DND-41 (cell line): ENCODE measurements at regions not wholly inside any gene's neighbourhood (a gene's known extent, or its start where the extent isn't known, plus 50 kb on each side); places are given as distances from the start of the nearest gene placed in this dataset.

Experiments used
- ATAC-seq: fragments of 200-7000 bp; cut with Tn5 transposase; 3 replicates; pipeline ENCODE4 v1.9.1; 2021; ENCODE audit warnings: low read depth; ENCODE audit not compliant: insufficient read depth
- DNase-seq: peaks from one replicate; pipeline ENCODE4 v3.0.0-alpha.2; 2020
- H2AFZ ChIP-seq: 2 replicates; pipeline ENCODE4 v1.6.0; 2012; ENCODE audit warnings: low read depth, low read length
- H3K27ac ChIP-seq: 2 replicates; pipeline ENCODE4 v1.5.1; 2012; ENCODE audit warnings: low read length, inconsistent platforms
- H3K27me3 ChIP-seq: fragments of 200-600 bp; sonication (generic); 2 replicates; pipeline ENCODE4 v1.6.0; 2012; ENCODE audit warnings: low read length, mild to moderate bottlenecking, inconsistent platforms; ENCODE audit not compliant: insufficient read depth, poor library complexity
- H3K36me3 ChIP-seq: 2 replicates; pipeline ENCODE4 v1.5.1; 2012; ENCODE audit warnings: low read length, inconsistent platforms; ENCODE audit not compliant: insufficient read depth
- H3K4me1 ChIP-seq: 2 replicates; pipeline ENCODE4 v1.5.1; 2012; ENCODE audit warnings: mild to moderate bottlenecking, low read length; ENCODE audit not compliant: insufficient read depth
- H3K4me2 ChIP-seq: 2 replicates; pipeline ENCODE4 v1.6.0; 2012; ENCODE audit warnings: mild to moderate bottlenecking, moderate library complexity, low read length, inconsistent platforms; ENCODE audit not compliant: insufficient read depth
- H3K4me3 ChIP-seq, 2 experiments: fragments of 200-600 bp in 1 of 2; shearing (Covaris generic) in 1 of 2; 2 replicates each; pipeline ENCODE4 v1.5.1; 2012 to 2016; ENCODE audit warnings: inconsistent platforms in 2 of 2, low read length in 2 of 2, mild to moderate bottlenecking in 2 of 2, low read depth in 1 of 2, moderate library complexity in 1 of 2
- H3K79me2 ChIP-seq: 2 replicates; pipeline ENCODE4 v1.6.0; 2012; ENCODE audit warnings: low read length, inconsistent platforms; ENCODE audit not compliant: insufficient read depth
- H3K9ac ChIP-seq: 2 replicates; pipeline ENCODE4 v1.6.0; 2012; ENCODE audit warnings: low read depth, mild to moderate bottlenecking, inconsistent platforms, low read length, moderate library complexity
- H3K9me3 ChIP-seq: 2 replicates; pipeline ENCODE4 v1.5.1; 2012; ENCODE audit warnings: low read length, moderate library complexity, mild to moderate bottlenecking, inconsistent platforms; ENCODE audit not compliant: insufficient read depth, severe bottlenecking
- H4K20me1 ChIP-seq: 2 replicates; pipeline ENCODE4 v1.6.0; 2012; ENCODE audit warnings: low read length; ENCODE audit not compliant: insufficient read depth
- EZH2 ChIP-seq: IDR thresholded peaks from 3 replicates; pipeline ENCODE4 v1.6.1; 2012; ENCODE audit warnings: borderline replicate concordance, low read depth, mild to moderate bottlenecking, moderate library complexity, low read length, inconsistent platforms; ENCODE audit not compliant: severe bottlenecking
- TF ChIP-seq, protein P1 (sequence below): IDR thresholded peaks from 2 replicates; pipeline ENCODE4 v1.5.1; 2012; ENCODE audit warnings: borderline replicate concordance, low read length, moderate library complexity, mild to moderate bottlenecking; ENCODE audit not compliant: poor library complexity, severe bottlenecking; ENCODE audit errors: extremely low read depth

DNA sequence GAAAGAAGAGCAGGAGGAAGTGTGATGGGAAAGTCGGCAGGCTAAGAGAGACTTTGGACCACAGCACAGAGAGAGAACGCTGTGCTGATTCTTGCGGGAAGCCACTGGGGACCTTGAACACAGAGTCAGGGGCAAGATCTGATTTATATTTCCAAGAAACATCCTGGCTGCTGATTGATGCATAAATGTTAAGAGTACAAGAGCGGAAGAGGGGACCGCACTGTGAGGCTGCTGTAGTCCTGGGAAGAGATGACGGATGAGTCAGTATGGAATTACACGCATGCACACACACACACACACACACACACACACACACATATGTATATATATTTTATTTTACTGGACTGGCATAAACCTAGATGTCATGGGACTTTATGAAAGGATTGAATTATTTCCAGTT is 865.6 kb upstream of the ID2 start:
- H2AFZ ChIP-seq, result no peak overlapping the region
- H3K27ac ChIP-seq, result no peak overlapping the region
- TF ChIP-seq, protein P1, sequence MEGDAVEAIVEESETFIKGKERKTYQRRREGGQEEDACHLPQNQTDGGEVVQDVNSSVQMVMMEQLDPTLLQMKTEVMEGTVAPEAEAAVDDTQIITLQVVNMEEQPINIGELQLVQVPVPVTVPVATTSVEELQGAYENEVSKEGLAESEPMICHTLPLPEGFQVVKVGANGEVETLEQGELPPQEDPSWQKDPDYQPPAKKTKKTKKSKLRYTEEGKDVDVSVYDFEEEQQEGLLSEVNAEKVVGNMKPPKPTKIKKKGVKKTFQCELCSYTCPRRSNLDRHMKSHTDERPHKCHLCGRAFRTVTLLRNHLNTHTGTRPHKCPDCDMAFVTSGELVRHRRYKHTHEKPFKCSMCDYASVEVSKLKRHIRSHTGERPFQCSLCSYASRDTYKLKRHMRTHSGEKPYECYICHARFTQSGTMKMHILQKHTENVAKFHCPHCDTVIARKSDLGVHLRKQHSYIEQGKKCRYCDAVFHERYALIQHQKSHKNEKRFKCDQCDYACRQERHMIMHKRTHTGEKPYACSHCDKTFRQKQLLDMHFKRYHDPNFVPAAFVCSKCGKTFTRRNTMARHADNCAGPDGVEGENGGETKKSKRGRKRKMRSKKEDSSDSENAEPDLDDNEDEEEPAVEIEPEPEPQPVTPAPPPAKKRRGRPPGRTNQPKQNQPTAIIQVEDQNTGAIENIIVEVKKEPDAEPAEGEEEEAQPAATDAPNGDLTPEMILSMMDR, result no peak
- no peak for TF ChIP-seq EZH2
- no peaks in the 10 kb centered on the region for H3K79me2 ChIP-seq
- no peak overlapping the region for H3K4me2 ChIP-seq
- H3K4me3 ChIP-seq, result no peak overlapping the region
- DNase-seq (no peak), ATAC-seq (no peak)
- H3K36me3 ChIP-seq, result no peaks in the 10 kb centered on the region
- H4K20me1 ChIP-seq, result no peaks in the 10 kb centered on the region
- no peaks in the 10 kb centered on the region for H3K27me3 ChIP-seq
- H3K9ac ChIP-seq, result no peak overlapping the region
- H3K9me3 ChIP-seq, result no peaks in the 10 kb centered on the region
- H3K4me1 ChIP-seq, result no peaks in the 10 kb centered on the region

DNA sequence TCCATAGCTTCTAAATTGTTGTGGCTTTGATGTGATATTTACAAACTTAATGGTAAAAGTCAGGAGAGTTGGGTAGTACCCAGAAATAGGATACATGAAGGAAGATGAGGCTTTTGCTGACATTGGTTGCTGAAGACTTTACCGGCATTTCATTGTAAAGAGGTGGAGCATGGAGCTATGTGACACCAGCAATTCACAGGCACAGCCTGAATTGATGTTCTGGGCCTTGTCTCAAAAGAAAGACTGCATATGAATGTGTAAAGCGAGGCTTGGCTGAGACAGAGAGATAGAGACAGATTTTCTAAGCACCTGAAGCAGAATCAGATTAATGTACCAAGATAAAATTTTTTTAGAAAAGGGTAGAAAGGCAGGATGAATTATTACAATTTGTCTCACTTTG is 864.9 kb upstream of the ID2 start:
- Histone ChIP-seq H3K36me3 (no peaks in the 10 kb centered on the region), H3K27me3 (no peaks in the 10 kb centered on the region), H3K27ac (no peak overlapping the region), H3K79me2 (no peaks in the 10 kb centered on the region), H2AFZ (no peak overlapping the region), H4K20me1 (no peaks in the 10 kb centered on the region), H3K9ac (no peak overlapping the region), H3K4me3 (no peak overlapping the region), H3K9me3 (no peaks in the 10 kb centered on the region), H3K4me1 (no peaks in the 10 kb centered on the region), H3K4me2 (no peak overlapping the region)
- TF ChIP-seq EZH2, result no peak
- TF ChIP-seq, protein P1, result no peak
- DNase-seq (no peak), ATAC-seq (no peak)

DNA sequence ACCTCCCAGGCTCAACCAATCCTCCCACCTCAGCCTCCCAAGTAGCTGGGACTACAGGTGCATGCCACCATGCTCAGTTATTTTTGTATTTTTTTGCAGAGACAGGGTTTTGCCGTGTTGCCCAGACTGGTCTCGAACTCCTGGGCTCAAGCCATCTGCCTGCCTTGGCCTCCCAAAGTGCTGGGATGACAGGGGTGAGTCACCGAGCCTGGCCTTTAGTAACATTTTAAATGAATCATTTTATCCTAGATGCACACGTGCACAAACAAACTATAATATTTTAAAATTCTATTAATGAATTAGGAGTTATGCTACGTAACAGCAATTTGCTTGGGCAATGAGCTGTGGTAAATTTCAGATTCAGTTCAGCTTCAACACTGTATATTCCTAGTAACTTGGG is 862.5 kb upstream of the ID2 start:
- no peak for ATAC-seq
- no peak overlapping the region for H3K4me2 ChIP-seq

More for the DNA sequence above, 862.5 kb upstream of the ID2 start:
- H3K4me3 ChIP-seq, result no peak overlapping the region
- no peaks in the 10 kb centered on the region for H3K9me3 ChIP-seq
- H3K27ac ChIP-seq, result no peak overlapping the region
- H3K4me1 ChIP-seq, result no peaks in the 10 kb centered on the region
- H3K79me2 ChIP-seq, result no peaks in the 10 kb centered on the region
- H3K9ac ChIP-seq, result no peak overlapping the region
- no peaks in the 10 kb centered on the region for H4K20me1 ChIP-seq
- H2AFZ ChIP-seq, result no peak overlapping the region
- H3K27me3 ChIP-seq, result no peaks in the 10 kb centered on the region
- no peak for TF ChIP-seq EZH2
- TF ChIP-seq, protein P1, result no peak
- H3K36me3 ChIP-seq, result no peaks in the 10 kb centered on the region
- no peak for DNase-seq
